ENCODE measurements at regions not wholly inside any gene's neighbourhood (a gene's known extent, or its start where the extent isn't known, plus 50 kb on each side); places are given as distances from the start of the nearest gene placed in this dataset.
"Not testable (repeated sequence)": the region's sequence is repeated elsewhere in the genome, so short reads cannot be mapped to it uniquely, and the experiment has no call there.

GRCh38 chr6:50966986-50967385 lies 148.3 kb downstream of the TFAP2B start (continued):
- TF ChIP-seq NRF1 (conservative IDR thresholded peaks at IDR 0.05; ENCODE audit: low read depth, low read length) (no peak), CREM (IDR thresholded peaks at IDR 0.05; ENCODE audit: low read depth) (peak; percentile 40; the same call in 1 of the 2 replicates), NFIC (IDR thresholded peaks at IDR 0.05; ENCODE audit: low read depth, low read length) (peak; percentile 84; the same call in 1 of the 2 replicates), BCL11A (IDR thresholded peaks at IDR 0.05; ENCODE audit: low read depth, low read length) (peak; percentile 88), CBFB (IDR thresholded peaks at IDR 0.05; ENCODE audit: low read depth) (peak; percentile 18; the same call in 1 of the 2 replicates)

DNA sequence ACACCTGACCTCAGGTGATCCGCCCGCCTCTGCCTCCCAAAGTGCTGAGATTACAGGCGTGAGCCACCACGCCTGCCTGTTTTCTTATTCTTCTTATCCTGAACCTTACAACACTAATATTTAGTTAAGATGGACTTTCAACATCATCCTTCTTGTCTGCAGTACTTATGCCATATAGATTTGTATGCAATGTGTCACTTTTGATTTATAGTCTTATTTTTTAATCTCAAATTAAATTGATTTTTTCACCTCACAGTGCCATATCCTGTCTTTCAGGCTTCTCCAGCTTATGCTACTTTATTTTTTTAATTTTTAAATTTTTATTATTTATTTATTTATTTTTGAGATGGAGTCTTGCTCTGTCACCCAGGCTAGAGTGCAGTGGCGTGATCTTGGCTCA lies 149.6 kb downstream of the TFAP2B start:
- SMC1A ChIA-PET (ENCODE audit: uncharacterized antibody, unreplicated experiment); RAD21 ChIA-PET (ENCODE audit: unreplicated experiment); FAIRE-seq; BruUV-seq (replicated peaks); H3K27ac ChIP-seq (ENCODE audit: control insufficient read depth, insufficient read depth); in situ Hi-C loops (cut with MboI); H4K20me1 ChIP-seq (ENCODE audit: control insufficient read depth, insufficient read depth); H3K79me2 ChIP-seq (ENCODE audit: control insufficient read depth, insufficient read depth, low read length); ATAC-seq; H3K27me3 ChIP-seq (replicated peaks in 1 of 2; ENCODE audit: control insufficient read depth in 2 of 2, insufficient read depth in 2 of 2, low read length in 1 of 2); POLR2A ChIA-PET; H3K9ac ChIP-seq (ENCODE audit: control insufficient read depth, insufficient read depth, low read length); H3K4me1 ChIP-seq (ENCODE audit: control insufficient read depth, insufficient read depth, low read length); H3K36me3 ChIP-seq (ENCODE audit: control insufficient read depth in 2 of 2, insufficient read depth in 2 of 2, low read length in 1 of 2); DNase-seq (ENCODE audit: low read depth, low spot score); H3K4me2 ChIP-seq (ENCODE audit: control insufficient read depth, insufficient read depth); H3K4me3 ChIP-seq; H3K9me3 ChIP-seq (replicated peaks; ENCODE audit: control insufficient read depth, insufficient read depth, low read length); CTCF ChIA-PET; H2AFZ ChIP-seq (ENCODE audit: control insufficient read depth, low read depth, low read length): not testable (repeated sequence)
- intact Hi-C loops (cut with micrococcal nuclease; ENCODE audit: unreplicated experiment), result loop anchor here (10.0 kb wide), 1 partner anchor 487 kb away; no protein-coding TSS in a partner anchor
- 67% methylated on average over 5 of the region's 5 CpGs for WGBS (ENCODE audit: insufficient coverage, insufficient replicate concordance, low lambda C conversion rate, missing lambda C conversion rate)

- in situ Hi-C loops (cut with MboI) (no loop called here), intact Hi-C loops (cut with micrococcal nuclease; ENCODE audit: unreplicated experiment) (no loop called here)
- H3K27ac ChIP-seq (ENCODE audit: control insufficient read depth, insufficient read depth), result no peak overlapping the region
- no peak overlapping the region for H3K4me2 ChIP-seq (ENCODE audit: control insufficient read depth, insufficient read depth)
- ATAC-seq (no peak), DNase-seq (ENCODE audit: low read depth, low spot score) (no peak), FAIRE-seq (no peak)
- ChIA-PET SMC1A (ENCODE audit: uncharacterized antibody, unreplicated experiment) (no interaction called here), RAD21 (ENCODE audit: unreplicated experiment) (no interaction called here), CTCF (no interaction called here), POLR2A (no interaction called here)
- no peak overlapping the region for H2AFZ ChIP-seq (ENCODE audit: control insufficient read depth, low read depth, low read length)
- no peaks in the 10 kb centered on the region for H3K36me3 ChIP-seq (ENCODE audit: control insufficient read depth in 2 of 2, insufficient read depth in 2 of 2, low read length in 1 of 2)
- TF ChIP-seq, protein P1, sequence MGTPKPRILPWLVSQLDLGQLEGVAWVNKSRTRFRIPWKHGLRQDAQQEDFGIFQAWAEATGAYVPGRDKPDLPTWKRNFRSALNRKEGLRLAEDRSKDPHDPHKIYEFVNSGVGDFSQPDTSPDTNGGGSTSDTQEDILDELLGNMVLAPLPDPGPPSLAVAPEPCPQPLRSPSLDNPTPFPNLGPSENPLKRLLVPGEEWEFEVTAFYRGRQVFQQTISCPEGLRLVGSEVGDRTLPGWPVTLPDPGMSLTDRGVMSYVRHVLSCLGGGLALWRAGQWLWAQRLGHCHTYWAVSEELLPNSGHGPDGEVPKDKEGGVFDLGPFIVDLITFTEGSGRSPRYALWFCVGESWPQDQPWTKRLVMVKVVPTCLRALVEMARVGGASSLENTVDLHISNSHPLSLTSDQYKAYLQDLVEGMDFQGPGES (IDR thresholded peaks at IDR 0.05), result no peak
- no peak for TF ChIP-seq GATAD2B (conservative IDR thresholded peaks at IDR 0.05; ENCODE audit: low read depth)
- TF ChIP-seq EED (IDR thresholded peaks at IDR 0.05; ENCODE audit: low read depth), result no peak
- no peak for TF ChIP-seq MTA3 (IDR thresholded peaks at IDR 0.05; ENCODE audit: borderline replicate concordance, low read length)
- no peak for TF ChIP-seq RBBP5 (conservative IDR thresholded peaks at IDR 0.05)
- no peak for TF ChIP-seq IRF4 (IDR thresholded peaks at IDR 0.05; ENCODE audit: low read depth, low read length)
- no peak for TF ChIP-seq MYB (IDR thresholded peaks at IDR 0.05; ENCODE audit: borderline replicate concordance, low read depth, low read length)
- TF ChIP-seq ZNF687 (IDR thresholded peaks at IDR 0.05), result no peak
- no peak for TF ChIP-seq NFYA (IDR thresholded peaks at IDR 0.05; ENCODE audit: borderline replicate concordance, low read depth, low read length)
- no peaks in the 10 kb centered on the region for H3K9me3 ChIP-seq (replicated peaks; ENCODE audit: control insufficient read depth, insufficient read depth, low read length)
- BruUV-seq (replicated peaks), result no TSS peak
- 0% methylated on average over 1 of the region's 1 CpG for WGBS (ENCODE audit: insufficient coverage, insufficient replicate concordance, low lambda C conversion rate, missing lambda C conversion rate)
- no peak overlapping the region for H3K9ac ChIP-seq (ENCODE audit: control insufficient read depth, insufficient read depth, low read length)
- no peaks in the 10 kb centered on the region for H3K79me2 ChIP-seq (ENCODE audit: control insufficient read depth, insufficient read depth, low read length)
- H4K20me1 ChIP-seq (ENCODE audit: control insufficient read depth, insufficient read depth), result no peaks in the 10 kb centered on the region
- H3K27me3 ChIP-seq (replicated peaks in 1 of 2; ENCODE audit: control insufficient read depth in 2 of 2, insufficient read depth in 2 of 2, low read length in 1 of 2), result no peaks in the 10 kb centered on the region
- H3K4me1 ChIP-seq (ENCODE audit: control insufficient read depth, insufficient read depth, low read length), result peaks cover 4% of the 10 kb centered on the region; the same call in 1 of the 2 replicates
- no peak overlapping the region for H3K4me3 ChIP-seq
Measured at GRCh38 chr6:50970908-50971307, 152.2 kb downstream of the TFAP2B start.

All from GM12878 (cell line).